ENCODE measurements at regions not wholly inside any gene's neighbourhood (a gene's known extent, or its start where the extent isn't known, plus 50 kb on each side); places are given as distances from the start of the nearest gene placed in this dataset.
"Not testable (repeated sequence)": the region's sequence is repeated elsewhere in the genome, so short reads cannot be mapped to it uniquely, and the experiment has no call there.

- no peak for DNase-seq (ENCODE audit: low spot score)
Measured at GRCh38 chr5:152178350-152178699, 226.8 kb downstream of the NMUR2 start.

DNA sequence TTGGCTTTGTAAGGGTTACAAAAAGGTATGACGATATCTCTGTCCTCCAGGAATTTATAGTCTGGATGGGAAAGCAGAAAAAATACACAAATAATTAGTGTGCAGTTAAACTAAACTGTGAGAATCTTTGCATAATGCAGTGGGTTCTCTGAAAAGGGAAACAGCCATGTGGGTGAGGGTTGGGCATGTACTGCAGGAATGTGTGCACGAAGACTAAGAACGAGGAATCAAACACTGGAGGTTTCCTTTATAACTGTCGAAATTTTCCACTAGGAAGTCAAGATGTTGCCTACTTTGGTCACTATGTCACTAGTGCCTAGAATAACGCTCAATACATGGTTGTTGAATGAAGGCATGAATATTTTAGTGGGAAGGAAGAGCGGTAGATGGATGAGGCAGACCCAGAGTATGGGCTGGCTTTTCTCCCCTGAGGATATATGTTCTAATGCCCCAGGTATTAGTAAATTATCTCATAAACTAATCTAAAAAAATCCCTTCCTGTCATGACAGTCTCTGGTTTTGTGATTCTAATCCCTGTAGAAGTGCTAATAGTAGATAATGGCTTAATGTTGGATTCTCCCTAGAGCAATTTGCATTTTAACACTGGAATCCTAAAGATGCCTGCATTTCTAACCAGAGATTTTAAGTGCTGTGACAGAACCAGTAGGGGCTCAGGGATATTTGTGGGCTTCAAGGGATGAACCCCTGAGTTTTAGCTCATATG lies 227.3 kb downstream of the NMUR2 start:
- DNase-seq (ENCODE audit: low spot score), result no peak

- no peak for DNase-seq (ENCODE audit: low spot score)
Measured at GRCh38 chr5:152171888-152172287, 233.2 kb downstream of the NMUR2 start.

- no peak for DNase-seq (ENCODE audit: low spot score)
Measured at GRCh38 chr5:152170350-152170749, 234.7 kb downstream of the NMUR2 start.

- DNase-seq (ENCODE audit: low spot score), result no peak
Measured at GRCh38 chr5:152164860-152165259, 240.2 kb upstream of the GLRA1 start.

GRCh38 chr5:152159894-152160293 lies 235.2 kb upstream of the GLRA1 start:
- DNase-seq (ENCODE audit: low spot score), result not testable (repeated sequence)

GRCh38 chr5:152154452-152154851 lies 229.8 kb upstream of the GLRA1 start:
- DNase-seq (ENCODE audit: low spot score), result not testable (repeated sequence)

- no peak for DNase-seq (ENCODE audit: low spot score)
Measured at GRCh38 chr5:152151940-152152339, 227.3 kb upstream of the GLRA1 start.

- no peak for DNase-seq (ENCODE audit: low spot score)
Measured at GRCh38 chr5:152151113-152151512, 226.5 kb upstream of the GLRA1 start.

GRCh38 chr5:152147286-152147685 lies 222.6 kb upstream of the GLRA1 start:
- no peak for DNase-seq (ENCODE audit: low spot score)

DNA sequence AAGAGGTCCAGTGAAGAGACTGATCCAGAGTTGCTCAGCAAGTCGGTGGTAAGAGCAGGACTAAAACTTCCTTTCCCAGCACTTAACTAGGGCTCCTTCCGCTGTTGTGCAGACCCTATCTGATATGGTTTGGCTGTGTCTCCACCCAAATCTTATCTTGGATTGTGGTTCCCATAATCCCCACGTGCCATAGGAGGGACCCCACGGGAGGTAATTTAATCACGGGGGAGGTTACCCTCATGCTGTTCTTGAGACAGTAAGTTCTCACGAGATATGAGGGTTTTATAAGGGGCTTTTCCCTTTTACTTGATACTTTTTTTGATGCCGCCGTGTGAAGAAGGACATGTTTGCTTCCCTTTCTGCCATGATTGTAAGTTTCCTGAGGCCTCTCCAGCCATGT lies 221.9 kb upstream of the GLRA1 start:
- no peak for DNase-seq (ENCODE audit: low spot score)

- DNase-seq (ENCODE audit: low spot score), result no peak
Measured at GRCh38 chr5:152144556-152144955, 219.9 kb upstream of the GLRA1 start.

GRCh38 chr5:152144030-152144429 lies 219.4 kb upstream of the GLRA1 start:
- DNase-seq (ENCODE audit: low spot score), result no peak

DNA sequence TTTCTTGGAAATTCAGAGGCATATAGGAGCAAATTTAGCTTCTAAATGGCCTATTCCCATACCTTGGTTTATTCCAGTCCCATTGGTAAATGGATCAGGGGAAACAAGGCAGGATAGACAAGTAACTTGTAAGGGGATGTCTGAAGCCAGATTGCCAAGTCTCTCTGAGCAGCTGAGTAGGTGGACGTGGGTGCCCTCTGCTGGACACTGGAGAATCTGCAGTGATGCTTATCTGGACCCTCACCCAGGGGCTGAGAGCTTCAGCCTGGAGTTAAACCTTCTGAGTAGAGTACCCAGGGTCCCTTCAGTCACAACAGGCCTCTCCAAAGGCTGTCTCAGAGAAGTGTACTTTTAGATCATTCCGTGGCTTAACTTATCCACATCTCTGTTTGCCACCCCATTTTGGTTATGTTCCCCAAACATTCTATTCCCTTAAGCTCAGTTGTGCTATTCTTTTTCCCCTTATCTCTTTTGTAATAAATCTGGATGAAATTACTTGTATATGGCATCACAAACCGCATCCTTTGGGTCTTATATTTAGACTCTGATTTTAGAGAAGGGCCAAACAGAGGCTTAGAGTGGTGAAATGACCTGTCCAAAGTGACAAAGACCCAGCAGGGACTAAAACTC lies 218.3 kb upstream of the GLRA1 start:
- peak; percentile 48 for DNase-seq (ENCODE audit: low spot score)

DNA sequence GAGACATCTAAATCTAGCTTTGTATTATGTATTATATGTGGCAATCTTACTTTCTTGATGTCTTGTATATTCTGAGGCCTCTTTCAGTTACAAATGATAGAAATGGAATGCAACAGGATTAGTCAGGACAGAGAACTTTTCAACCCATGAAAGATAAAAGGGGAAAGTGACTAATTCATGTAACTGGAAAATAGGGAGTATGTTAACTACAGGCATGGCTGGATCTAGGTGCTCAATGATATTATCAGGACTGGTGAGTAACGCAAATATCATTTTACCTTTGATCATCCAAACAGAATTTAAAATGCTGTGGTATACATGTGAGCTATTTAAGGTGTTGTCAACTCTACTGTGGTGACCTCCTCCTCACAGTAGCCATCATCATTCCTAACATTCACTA lies 215.7 kb upstream of the GLRA1 start:
- DNase-seq (ENCODE audit: low spot score), result no peak

DNA sequence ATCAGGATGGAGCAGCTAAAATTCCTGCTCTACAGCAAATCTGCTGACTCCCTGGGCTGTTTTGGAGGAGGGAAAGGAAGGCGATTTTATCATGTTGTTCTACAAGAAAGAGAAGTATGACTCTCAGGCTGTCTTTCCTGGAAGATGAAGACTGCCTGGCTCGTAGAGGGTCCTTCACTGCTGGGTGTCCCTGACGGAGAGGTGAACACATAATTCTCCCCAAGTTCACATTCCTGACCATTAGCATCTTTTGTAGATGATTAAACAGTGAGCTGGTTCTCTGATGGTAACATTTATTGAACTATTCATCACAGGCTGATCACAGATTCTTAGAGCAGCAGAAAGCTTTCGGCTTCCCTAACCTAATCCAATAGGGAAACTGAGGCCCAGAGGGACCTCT lies 212.4 kb upstream of the GLRA1 start:
- DNase-seq (ENCODE audit: low spot score), result no peak

- no peak for DNase-seq (ENCODE audit: low spot score)
Measured at GRCh38 chr5:152136321-152136720, 211.7 kb upstream of the GLRA1 start.

DNA sequence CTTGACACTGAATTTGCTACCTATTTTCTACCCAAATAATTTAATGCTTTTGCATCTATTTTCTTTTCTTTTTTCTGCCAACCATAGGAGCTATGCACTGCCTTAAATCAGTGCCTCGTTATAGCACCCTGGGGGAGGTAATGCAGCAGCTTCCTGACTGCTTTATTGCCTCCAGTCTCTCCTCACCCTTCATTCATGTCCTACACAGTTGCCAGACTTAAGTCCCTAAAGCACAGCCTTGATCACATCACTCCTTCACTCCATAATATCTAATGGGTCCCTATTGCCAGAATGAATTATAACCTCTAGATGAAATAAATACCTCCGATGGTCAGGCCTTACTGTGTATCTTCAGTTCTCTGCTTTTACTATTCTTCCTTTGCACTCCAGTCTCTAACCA lies 211.2 kb upstream of the GLRA1 start:
- DNase-seq (ENCODE audit: low spot score), result no peak

DNA sequence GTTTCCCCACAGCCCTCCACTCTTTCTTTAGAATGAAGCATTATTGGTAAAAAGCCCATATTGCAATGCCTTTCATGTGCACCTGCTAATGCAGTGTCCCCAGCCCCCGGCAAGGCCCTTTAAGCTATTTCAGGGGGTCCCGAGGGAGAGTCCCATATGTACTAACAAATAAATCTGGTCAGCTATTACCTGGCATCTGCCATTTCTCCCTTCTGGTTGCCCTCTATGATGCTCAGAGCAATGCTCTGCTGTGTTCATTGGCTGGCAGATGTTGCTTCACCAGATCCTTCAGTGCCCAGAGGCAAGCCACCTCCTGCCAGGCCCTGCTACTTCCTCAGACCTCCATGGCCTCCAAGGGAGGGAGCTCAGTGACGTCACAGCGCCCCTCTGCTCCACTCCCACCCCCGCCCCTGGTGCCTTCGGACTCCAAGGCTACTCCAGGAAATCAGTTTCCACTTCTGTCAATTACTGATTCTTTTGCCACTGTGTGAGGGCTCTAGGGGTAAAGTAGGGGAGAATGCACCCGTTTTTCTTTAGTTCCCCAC lies 201.1 kb upstream of the GLRA1 start:
- no peak for DNase-seq (ENCODE audit: low spot score)

GRCh38 chr5:152124409-152125041 lies 199.9 kb upstream of the GLRA1 start:
- DNase-seq (ENCODE audit: low spot score), result no peak

DNA sequence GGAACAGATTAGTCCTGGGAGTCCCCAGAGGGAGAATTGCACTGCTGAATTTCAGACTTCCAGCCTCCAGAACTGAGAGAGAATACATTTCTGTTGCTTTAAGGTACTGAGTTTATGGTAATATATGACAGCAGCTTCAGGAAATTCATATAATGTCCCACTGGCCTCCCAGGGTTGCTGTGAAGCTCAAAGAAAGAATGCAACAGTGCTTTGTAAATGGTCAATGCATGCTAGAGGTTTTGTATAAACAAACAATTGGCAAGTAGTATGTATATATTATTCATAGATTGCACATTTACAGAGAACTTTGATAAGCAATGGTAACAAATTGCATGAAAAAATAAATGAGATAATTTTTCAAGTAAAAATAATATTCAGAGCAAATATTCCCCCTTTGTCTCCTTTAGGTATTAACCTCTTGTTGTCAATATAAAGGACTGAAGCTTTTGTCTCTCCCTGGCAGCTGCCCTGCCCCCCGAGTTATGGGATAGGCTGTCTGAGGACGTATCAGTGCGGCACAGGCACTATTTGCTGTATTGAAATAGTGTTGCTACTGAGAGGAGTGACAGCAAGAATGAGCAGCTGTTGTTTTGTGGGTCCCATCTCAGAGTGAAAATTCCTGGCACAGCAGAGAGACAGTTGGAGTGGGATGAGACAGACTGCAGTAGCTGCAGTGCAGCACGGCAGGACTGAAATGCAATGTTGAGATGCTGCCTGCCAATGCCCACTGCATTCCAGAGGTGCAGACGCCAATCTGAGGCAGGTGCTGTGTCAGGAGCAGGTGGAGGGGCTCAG lies 194.2 kb upstream of the GLRA1 start:
- DNase-seq (ENCODE audit: low spot score), result no peak

- DNase-seq (ENCODE audit: low spot score), result no peak
Measured at GRCh38 chr5:152116934-152117333, 192.3 kb upstream of the GLRA1 start.
